Osteoblast (primary cell): ENCODE measurements at regions not wholly inside any gene's neighbourhood (a gene's known extent, or its start where the extent isn't known, plus 50 kb on each side); places are given as distances from the start of the nearest gene placed in this dataset.

Source experiments
- DNase-seq: peaks from one replicate; pipeline ENCODE4 v3.0.0; 2011; ENCODE audit warnings: low spot score, mixed read lengths; ENCODE audit not compliant: insufficient read length; ENCODE audit errors: missing footprints
- H2AFZ ChIP-seq: 2 replicates; pipeline ENCODE4 v1.6.0; 2011; ENCODE audit warnings: mild to moderate bottlenecking, low read length
- H3K27ac ChIP-seq: 2 replicates; pipeline ENCODE4 v1.5.1; 2011; ENCODE audit warnings: mild to moderate bottlenecking, low read depth, low read length, moderate library complexity
- H3K27me3 ChIP-seq: 2 replicates; pipeline ENCODE4 v1.6.0; 2012; ENCODE audit warnings: mild to moderate bottlenecking, control low read depth, inconsistent platforms, low read length, moderate library complexity; ENCODE audit not compliant: insufficient read depth
- H3K36me3 ChIP-seq: 2 replicates; pipeline ENCODE4 v1.5.1; 2011; ENCODE audit warnings: mild to moderate bottlenecking, low read length, control low read depth, moderate library complexity; ENCODE audit not compliant: insufficient read depth
- H3K4me1 ChIP-seq: 2 replicates; pipeline ENCODE4 v1.5.1; 2011; ENCODE audit warnings: mild to moderate bottlenecking, low read length, control low read depth, moderate library complexity; ENCODE audit not compliant: insufficient read depth
- H3K4me2 ChIP-seq: 2 replicates; pipeline ENCODE4 v1.6.0; 2011; ENCODE audit warnings: mild to moderate bottlenecking, low read length; ENCODE audit not compliant: insufficient read depth
- H3K4me3 ChIP-seq: fragments of 200-600 bp; sonication (generic); 3 replicates; pipeline ENCODE4 v1.5.1; 2012; ENCODE audit warnings: mild to moderate bottlenecking, low read length, inconsistent platforms; ENCODE audit not compliant: insufficient read depth
- H3K79me2 ChIP-seq: 2 replicates; pipeline ENCODE4 v1.6.0; 2012; ENCODE audit warnings: mild to moderate bottlenecking, low read length, control low read depth, inconsistent platforms; ENCODE audit not compliant: insufficient read depth
- H3K9me3 ChIP-seq: 2 replicates; pipeline ENCODE4 v1.5.1; 2011; ENCODE audit warnings: low read depth, low read length, control low read depth
- H4K20me1 ChIP-seq: 2 replicates; pipeline ENCODE4 v1.6.0; 2012; ENCODE audit warnings: mild to moderate bottlenecking, low read length, control low read depth; ENCODE audit not compliant: insufficient read depth
- TF ChIP-seq, protein P1 (sequence below): IDR thresholded peaks from 2 replicates; pipeline ENCODE4 v1.5.1; 2011; ENCODE audit warnings: mild to moderate bottlenecking, low read depth, low read length, moderate library complexity; ENCODE audit errors: extremely low read depth

DNA sequence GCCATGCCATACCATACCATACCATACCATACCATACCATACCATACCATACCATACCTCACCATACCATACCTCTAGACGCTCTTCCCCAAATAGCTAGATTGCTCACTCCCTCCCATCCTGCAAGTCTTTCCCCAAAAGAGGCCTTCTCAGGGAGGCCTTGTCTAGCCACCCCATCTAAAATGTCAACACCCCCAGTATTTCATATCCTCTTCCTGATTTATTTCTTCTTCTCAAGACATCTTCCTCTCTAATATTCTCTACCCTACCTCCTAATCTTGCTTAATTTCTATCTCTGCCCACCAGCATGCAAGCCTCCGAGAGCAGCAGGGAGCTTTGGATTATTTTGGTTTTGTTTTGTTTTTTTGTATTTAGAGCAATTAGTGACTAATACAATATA, 225.2 kb upstream of the RREB1 start:
- no peak overlapping the region for H2AFZ ChIP-seq
- no peak overlapping the region for H3K4me3 ChIP-seq
- H3K79me2 ChIP-seq, result no peaks in the 10 kb centered on the region
- no peaks in the 10 kb centered on the region for H3K9me3 ChIP-seq
- no peaks in the 10 kb centered on the region for H4K20me1 ChIP-seq
- TF ChIP-seq, protein P1, sequence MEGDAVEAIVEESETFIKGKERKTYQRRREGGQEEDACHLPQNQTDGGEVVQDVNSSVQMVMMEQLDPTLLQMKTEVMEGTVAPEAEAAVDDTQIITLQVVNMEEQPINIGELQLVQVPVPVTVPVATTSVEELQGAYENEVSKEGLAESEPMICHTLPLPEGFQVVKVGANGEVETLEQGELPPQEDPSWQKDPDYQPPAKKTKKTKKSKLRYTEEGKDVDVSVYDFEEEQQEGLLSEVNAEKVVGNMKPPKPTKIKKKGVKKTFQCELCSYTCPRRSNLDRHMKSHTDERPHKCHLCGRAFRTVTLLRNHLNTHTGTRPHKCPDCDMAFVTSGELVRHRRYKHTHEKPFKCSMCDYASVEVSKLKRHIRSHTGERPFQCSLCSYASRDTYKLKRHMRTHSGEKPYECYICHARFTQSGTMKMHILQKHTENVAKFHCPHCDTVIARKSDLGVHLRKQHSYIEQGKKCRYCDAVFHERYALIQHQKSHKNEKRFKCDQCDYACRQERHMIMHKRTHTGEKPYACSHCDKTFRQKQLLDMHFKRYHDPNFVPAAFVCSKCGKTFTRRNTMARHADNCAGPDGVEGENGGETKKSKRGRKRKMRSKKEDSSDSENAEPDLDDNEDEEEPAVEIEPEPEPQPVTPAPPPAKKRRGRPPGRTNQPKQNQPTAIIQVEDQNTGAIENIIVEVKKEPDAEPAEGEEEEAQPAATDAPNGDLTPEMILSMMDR, result no peak
- H3K36me3 ChIP-seq, result no peaks in the 10 kb centered on the region
- no peaks in the 10 kb centered on the region for H3K4me1 ChIP-seq
- H3K27ac ChIP-seq, result no peak overlapping the region
- no peak for DNase-seq
- no peaks in the 10 kb centered on the region for H3K27me3 ChIP-seq
- H3K4me2 ChIP-seq, result no peak overlapping the region

DNA sequence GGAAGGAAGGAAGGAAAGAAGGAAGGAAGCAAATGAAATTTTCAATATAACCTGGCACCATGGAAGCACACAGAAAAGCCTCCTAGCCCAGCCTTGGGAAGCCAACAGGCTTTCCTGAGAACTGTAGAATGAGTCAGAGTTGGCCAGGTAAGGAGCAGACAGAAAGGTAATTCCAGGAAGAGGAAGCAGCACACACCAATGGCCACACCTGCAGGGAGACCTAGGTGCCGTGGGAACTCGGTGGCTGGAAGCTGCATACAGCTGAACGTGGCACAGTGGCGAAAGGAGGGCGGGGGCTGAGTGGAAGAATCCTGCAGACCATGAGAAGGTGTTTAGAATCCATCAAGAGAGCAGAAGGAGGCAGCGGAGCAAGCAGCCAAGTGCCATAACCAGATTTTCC, 224.8 kb upstream of the RREB1 start:
- H3K4me3 ChIP-seq, result no peak overlapping the region
- no peak for DNase-seq
- no peak overlapping the region for H3K27ac ChIP-seq
- H3K9me3 ChIP-seq, result no peaks in the 10 kb centered on the region
- no peak overlapping the region for H2AFZ ChIP-seq
- TF ChIP-seq, protein P1, result no peak
- no peaks in the 10 kb centered on the region for H3K4me1 ChIP-seq
- H3K36me3 ChIP-seq, result no peaks in the 10 kb centered on the region
- no peaks in the 10 kb centered on the region for H3K79me2 ChIP-seq
- H3K27me3 ChIP-seq, result no peaks in the 10 kb centered on the region
- H3K4me2 ChIP-seq, result no peak overlapping the region
- no peaks in the 10 kb centered on the region for H4K20me1 ChIP-seq

DNA sequence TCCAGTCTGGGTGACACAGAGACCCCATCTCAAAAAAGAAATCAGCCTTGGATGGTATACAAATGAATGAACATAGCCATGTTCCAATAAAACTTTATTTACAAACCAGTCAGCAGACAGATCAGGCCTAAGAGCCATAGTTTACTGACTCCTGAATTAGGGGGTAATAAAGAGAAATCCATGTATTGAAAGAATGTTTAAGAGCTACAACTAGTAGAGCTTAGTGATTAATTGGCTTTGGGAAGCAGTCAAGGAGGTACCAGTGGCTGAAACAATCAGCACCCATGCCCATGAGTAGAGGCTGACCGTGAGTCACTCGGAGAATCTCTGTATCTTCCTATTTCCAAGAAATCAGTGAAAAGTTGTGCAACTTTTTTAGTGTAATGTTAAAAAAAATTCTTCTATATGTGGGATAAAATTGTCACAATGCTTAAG, 223.6 kb upstream of the RREB1 start:
- H4K20me1 ChIP-seq, result no peaks in the 10 kb centered on the region
- H3K36me3 ChIP-seq, result no peaks in the 10 kb centered on the region
- H3K9me3 ChIP-seq, result no peaks in the 10 kb centered on the region
- no peaks in the 10 kb centered on the region for H3K4me1 ChIP-seq
- H3K79me2 ChIP-seq, result no peaks in the 10 kb centered on the region
- no peak overlapping the region for H3K27ac ChIP-seq
- H3K4me2 ChIP-seq, result no peak overlapping the region
- H2AFZ ChIP-seq, result no peak overlapping the region
- H3K4me3 ChIP-seq, result no peak overlapping the region
- H3K27me3 ChIP-seq, result no peaks in the 10 kb centered on the region
- TF ChIP-seq, protein P1, result no peak
- no peak for DNase-seq

DNA sequence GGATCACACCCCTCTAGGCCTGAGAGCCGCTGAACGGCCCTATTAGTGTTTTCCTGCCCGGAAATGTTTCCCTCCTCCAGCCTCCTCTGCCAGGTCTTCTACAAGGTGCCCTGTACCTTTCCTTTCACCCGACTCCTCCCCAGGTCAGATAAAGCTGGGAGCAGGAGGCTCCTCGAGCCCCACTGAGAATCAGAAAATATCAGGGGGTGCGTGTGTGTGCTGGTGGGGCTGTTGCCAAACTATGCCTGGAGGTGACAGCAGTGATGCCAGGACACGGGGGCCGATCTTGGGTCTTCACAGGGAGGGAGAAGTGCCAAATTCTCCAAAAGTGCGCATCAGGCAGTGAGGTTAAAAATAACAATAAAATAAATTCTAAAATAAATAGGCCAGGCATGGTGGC, 222.8 kb upstream of the RREB1 start:
- no peaks in the 10 kb centered on the region for H3K4me1 ChIP-seq
- no peaks in the 10 kb centered on the region for H3K9me3 ChIP-seq
- no peak for DNase-seq
- H4K20me1 ChIP-seq, result no peaks in the 10 kb centered on the region
- H2AFZ ChIP-seq, result no peak overlapping the region
- no peaks in the 10 kb centered on the region for H3K27me3 ChIP-seq
- no peak overlapping the region for H3K4me2 ChIP-seq
- no peaks in the 10 kb centered on the region for H3K79me2 ChIP-seq
- TF ChIP-seq, protein P1, result no peak
- H3K4me3 ChIP-seq, result no peak overlapping the region
- H3K36me3 ChIP-seq, result no peaks in the 10 kb centered on the region
- no peak overlapping the region for H3K27ac ChIP-seq
